Sigmoid colon (tissue), 6 donors: ENCODE measurements at regions not wholly inside any gene's neighbourhood (a gene's known extent, or its start where the extent isn't known, plus 50 kb on each side); places are given as distances from the start of the nearest gene placed in this dataset.

ENCODE experiments used
- DNase-seq: peaks from one replicate; pipeline ENCODE4 v3.0.0-alpha.2; 2019
- H3K27ac ChIP-seq, 4 donors: fragments of 200-600 bp; sonication (generic); one replicate each; pipeline ENCODE4 v1.5.1; 2016 to 2019; ENCODE audit warnings: mild to moderate bottlenecking in 1 of 4
- H3K27me3 ChIP-seq, 3 donors: fragments of 200-600 bp; sonication (generic); one replicate each; pipeline ENCODE4 v1.5.1; 2019; ENCODE audit warnings: mild to moderate bottlenecking in 1 of 3
- H3K36me3 ChIP-seq, 4 donors: fragments of 200-600 bp; sonication (generic); one replicate each; pipeline ENCODE4 v1.5.1; 2016 to 2019
- H3K4me1 ChIP-seq, 4 donors: fragments of 200-600 bp; sonication (generic); one replicate each; pipeline ENCODE4 v1.5.1; 2017 to 2019
- H3K4me3 ChIP-seq, 4 donors: fragments of 200-600 bp; sonication (generic); one replicate each; pipeline ENCODE4 v1.5.1; 2017 to 2019; ENCODE audit warnings: mild to moderate bottlenecking in 2 of 4, moderate library complexity in 1 of 4
- H3K9me3 ChIP-seq, 4 donors: fragments of 200-600 bp in 3 of 4; sonication (generic) in 3 of 4; one replicate each; pipeline versions ENCODE4 v1.5.1 to v1.6.1; 2013 to 2019
- EP300 ChIP-seq, 4 donors: sonication (generic); formaldehyde crosslinking; IDR thresholded peaks; one replicate each; pipeline ENCODE4 v1.6.1; 2017; ENCODE audit warnings: antibody characterized with exemption in 4 of 4
- POLR2A ChIP-seq, 2 donors: fragments of 450-650 bp; IDR thresholded peaks; one replicate each; pipeline ENCODE4 v1.6.1; 2016; ENCODE audit warnings: antibody characterized with exemption in 2 of 2, mild to moderate bottlenecking in 2 of 2, moderate library complexity in 2 of 2
- POLR2AphosphoS5 ChIP-seq, 4 donors: sonication (generic); formaldehyde crosslinking; IDR thresholded peaks; one replicate each; pipeline ENCODE4 v1.6.1; 2017; ENCODE audit warnings: antibody characterized with exemption in 4 of 4
- WGBS, 2 donors: extraction: QIAGEN DNeasy Blood & Tissue Kit; methylation state at CpG; one replicate each; pipeline ENCODE4 v1.1.7; 2013; 5-methylcytosine and 5-hydroxymethylcytosine counted together
- intact Hi-C: fragments of 100-400 bp; cut with DNase I; formaldehyde crosslinking; loops from one replicate; pipeline ENCODE4 v1.15.1; 2023
- TF ChIP-seq, protein P1 (sequence below), 4 experiments: fragments of 450-650 bp in 3 of 4; fragments of 200-600 bp in 1 of 4; IDR thresholded peaks; one replicate each; pipeline ENCODE4 v1.5.1; 2016 to 2019; ENCODE audit warnings: antibody characterized with exemption in 4 of 4, mild to moderate bottlenecking in 3 of 4, moderate library complexity in 2 of 4
- donor health status: healthy with polysubstance abuse.
- donor health status: healthy.

DNA sequence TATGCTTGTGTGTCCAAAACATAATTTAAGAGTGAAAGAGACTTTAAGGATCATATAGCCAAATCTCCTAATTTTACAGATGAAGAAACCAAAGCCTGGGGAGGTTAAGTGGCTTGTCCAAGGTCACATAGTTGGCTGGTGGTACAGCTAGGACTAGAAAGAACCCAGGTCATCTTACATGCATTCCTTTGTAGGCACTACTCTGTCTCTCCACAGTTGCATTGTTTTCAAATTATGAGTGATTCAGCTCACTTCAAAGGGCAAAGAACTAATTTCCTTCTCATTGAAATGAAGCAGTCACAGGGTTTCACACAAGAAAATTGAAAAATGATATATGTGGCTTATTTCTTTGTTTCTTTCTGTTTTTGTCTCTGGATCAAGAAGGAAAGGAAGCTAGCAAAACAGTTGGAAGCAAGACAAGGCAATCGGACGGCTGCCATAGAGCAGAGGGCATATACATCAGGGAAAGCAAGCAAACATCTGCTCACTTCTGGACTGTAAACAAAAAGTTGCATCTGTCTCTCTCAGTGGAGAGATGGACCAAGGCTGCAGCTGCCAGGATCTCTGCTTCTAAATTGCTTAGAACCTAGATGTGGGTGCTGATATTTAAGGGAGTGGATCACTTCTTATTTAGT, 107.5 kb upstream of the AMOT start:
- no peaks in the 10 kb centered on the region for H3K36me3 ChIP-seq
- H3K9me3 ChIP-seq, result no peaks in the 10 kb centered on the region
- H3K4me3 ChIP-seq, result no peak overlapping the region
- H3K27me3 ChIP-seq, result no peaks in the 10 kb centered on the region
- no peak for DNase-seq
- no peaks in the 10 kb centered on the region for H3K4me1 ChIP-seq
- intact Hi-C loops, result no loop called here
- H3K27ac ChIP-seq, result no peak overlapping the region
- WGBS, 2 donors, result 66 to 67% methylated on average over 2 of the region's 2 CpGs
- TF ChIP-seq, protein P1, sequence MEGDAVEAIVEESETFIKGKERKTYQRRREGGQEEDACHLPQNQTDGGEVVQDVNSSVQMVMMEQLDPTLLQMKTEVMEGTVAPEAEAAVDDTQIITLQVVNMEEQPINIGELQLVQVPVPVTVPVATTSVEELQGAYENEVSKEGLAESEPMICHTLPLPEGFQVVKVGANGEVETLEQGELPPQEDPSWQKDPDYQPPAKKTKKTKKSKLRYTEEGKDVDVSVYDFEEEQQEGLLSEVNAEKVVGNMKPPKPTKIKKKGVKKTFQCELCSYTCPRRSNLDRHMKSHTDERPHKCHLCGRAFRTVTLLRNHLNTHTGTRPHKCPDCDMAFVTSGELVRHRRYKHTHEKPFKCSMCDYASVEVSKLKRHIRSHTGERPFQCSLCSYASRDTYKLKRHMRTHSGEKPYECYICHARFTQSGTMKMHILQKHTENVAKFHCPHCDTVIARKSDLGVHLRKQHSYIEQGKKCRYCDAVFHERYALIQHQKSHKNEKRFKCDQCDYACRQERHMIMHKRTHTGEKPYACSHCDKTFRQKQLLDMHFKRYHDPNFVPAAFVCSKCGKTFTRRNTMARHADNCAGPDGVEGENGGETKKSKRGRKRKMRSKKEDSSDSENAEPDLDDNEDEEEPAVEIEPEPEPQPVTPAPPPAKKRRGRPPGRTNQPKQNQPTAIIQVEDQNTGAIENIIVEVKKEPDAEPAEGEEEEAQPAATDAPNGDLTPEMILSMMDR (IDR thresholded peaks at IDR 0.05), result no peak
- TF ChIP-seq POLR2AphosphoS5 (IDR thresholded peaks at IDR 0.05) (no peak), EP300 (IDR thresholded peaks at IDR 0.05) (no peak), POLR2A (IDR thresholded peaks at IDR 0.05) (no peak)

DNA sequence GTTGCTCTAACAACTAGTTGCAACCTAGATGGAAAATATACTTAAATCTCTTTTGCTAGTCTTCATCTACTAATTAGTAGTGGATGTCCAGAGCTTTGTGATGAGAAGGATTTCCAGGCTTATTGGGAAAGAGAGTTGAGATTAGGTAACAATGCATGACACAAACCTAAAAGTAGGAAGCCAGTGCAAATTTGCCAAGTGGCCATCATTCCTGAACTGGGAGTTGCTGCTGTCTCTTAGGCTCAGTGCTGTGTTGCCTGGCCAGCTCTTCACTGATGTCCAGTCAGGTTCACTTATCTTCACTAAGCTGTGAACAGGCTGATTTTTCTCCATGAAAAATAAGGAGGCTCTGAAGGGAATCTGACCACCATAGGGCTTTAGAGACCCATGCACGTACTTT, 105.6 kb upstream of the AMOT start:
- no peaks in the 10 kb centered on the region for H3K9me3 ChIP-seq
- H3K27me3 ChIP-seq, result no peaks in the 10 kb centered on the region
- intact Hi-C loops, result no loop called here
- H3K27ac ChIP-seq, result no peak overlapping the region
- TF ChIP-seq POLR2A (IDR thresholded peaks at IDR 0.05) (no peak), POLR2AphosphoS5 (IDR thresholded peaks at IDR 0.05) (no peak), EP300 (IDR thresholded peaks at IDR 0.05) (no peak)
- TF ChIP-seq, protein P1 (IDR thresholded peaks at IDR 0.05), result no peak
- no peaks in the 10 kb centered on the region for H3K36me3 ChIP-seq
- H3K4me1 ChIP-seq, result no peaks in the 10 kb centered on the region
- DNase-seq, result no peak
- 80 to 87% methylated on average over 1 of the region's 1 CpG for WGBS, 2 donors
- no peak overlapping the region for H3K4me3 ChIP-seq

DNA sequence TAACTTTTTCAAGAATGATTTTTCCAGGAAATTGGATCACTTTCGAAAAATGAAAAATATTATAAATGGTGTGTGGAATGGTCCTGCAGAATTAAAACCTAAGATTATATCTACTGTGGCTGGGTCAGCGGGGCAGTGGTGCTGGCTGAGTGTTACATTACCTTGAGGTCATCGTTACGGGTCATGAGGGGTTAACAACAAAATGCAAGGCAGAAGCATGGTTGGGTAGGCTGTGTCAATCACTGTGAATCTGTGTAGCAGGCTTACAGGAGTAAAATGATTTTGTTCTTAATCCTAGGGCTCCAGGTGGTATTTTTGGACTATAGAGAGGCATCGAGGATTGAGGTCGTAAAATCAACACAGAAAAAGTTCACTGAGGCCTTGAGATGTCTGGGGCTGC, 105.2 kb upstream of the AMOT start:
- intact Hi-C loops, result no loop called here
- WGBS, 2 donors, result 87 to 90% methylated on average over 6 of the region's 6 CpGs
- no peaks in the 10 kb centered on the region for H3K36me3 ChIP-seq
- H3K4me3 ChIP-seq, result no peak overlapping the region
- TF ChIP-seq POLR2AphosphoS5 (IDR thresholded peaks at IDR 0.05) (no peak), EP300 (IDR thresholded peaks at IDR 0.05) (no peak), POLR2A (IDR thresholded peaks at IDR 0.05) (no peak)
- TF ChIP-seq, protein P1 (IDR thresholded peaks at IDR 0.05), result no peak
- no peak overlapping the region for H3K27ac ChIP-seq
- no peaks in the 10 kb centered on the region for H3K4me1 ChIP-seq
- DNase-seq, result no peak
- H3K9me3 ChIP-seq, result no peaks in the 10 kb centered on the region
- no peaks in the 10 kb centered on the region for H3K27me3 ChIP-seq

DNA sequence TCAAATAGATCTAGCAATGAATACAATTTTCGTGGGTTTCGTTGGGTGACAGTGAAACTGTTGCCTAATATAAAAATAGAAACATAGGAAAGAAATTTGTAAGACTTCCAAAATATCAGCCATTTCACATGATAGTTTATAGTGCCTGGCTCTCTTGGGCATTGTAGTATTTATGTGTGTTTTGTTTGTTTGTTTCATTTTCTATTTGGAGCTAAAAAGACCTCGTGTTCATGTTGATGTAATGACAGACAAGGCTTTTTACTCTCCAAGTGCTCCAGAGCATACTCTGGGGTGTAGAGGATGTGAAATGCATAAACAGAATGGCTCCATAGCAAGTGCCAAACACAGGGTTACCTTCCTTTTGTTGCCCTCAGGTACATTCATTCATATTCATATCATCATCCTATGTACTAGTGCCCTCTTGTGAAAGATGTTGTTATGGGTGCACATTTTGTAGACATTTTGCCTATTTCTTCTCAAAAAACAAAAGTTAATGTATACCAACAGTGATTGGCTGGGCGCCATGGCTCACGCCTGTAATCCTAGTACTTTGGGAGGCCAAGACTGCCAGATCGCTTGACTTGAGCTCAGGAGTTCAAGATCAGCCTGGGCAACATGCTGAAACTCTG, 100.7 kb upstream of the AMOT start:
- intact Hi-C loops, result no loop called here
- Histone ChIP-seq H3K9me3 (no peaks in the 10 kb centered on the region), H3K27ac (no peak overlapping the region), H3K4me3 (no peak overlapping the region), H3K36me3 (no peaks in the 10 kb centered on the region), H3K4me1 (no peaks in the 10 kb centered on the region), H3K27me3 (no peaks in the 10 kb centered on the region)
- no peak for DNase-seq
- TF ChIP-seq POLR2AphosphoS5 (IDR thresholded peaks at IDR 0.05), result no peak
- TF ChIP-seq, protein P1 (IDR thresholded peaks at IDR 0.05), result no peak
- no peak for TF ChIP-seq POLR2A (IDR thresholded peaks at IDR 0.05)
- no peak for TF ChIP-seq EP300 (IDR thresholded peaks at IDR 0.05)
- 22 to 50% methylated on average over 6 of the region's 6 CpGs for WGBS, 2 donors
